ENCODE measurements at regions not wholly inside any gene's neighbourhood (a gene's known extent, or its start where the extent isn't known, plus 50 kb on each side); places are given as distances from the start of the nearest gene placed in this dataset.
A peak's percentile ranks its signal among the peaks of the same experiment; 100 is the strongest.

DNA sequence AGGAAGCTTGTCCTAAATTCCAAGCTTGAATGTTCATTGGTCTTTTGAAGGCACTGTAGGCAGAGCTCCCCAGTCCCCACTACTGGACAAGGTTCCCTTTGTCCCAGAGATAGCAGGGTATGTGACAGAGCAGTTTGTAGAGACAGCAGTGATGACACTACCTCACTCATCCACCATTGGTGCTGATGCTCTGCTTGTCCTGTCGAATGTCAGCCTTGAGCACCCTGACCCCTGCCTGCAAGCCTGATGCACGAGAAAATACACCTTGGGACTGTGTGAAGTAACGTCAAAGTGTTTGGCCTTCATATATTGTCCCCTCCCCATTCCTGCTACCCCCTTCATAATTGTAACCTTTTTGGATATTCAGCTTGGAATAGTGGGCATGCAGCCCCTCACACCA is 188.9 kb upstream of the EOLA2 start:
- no peak for DNase-seq (ENCODE audit: low read depth)
- Histone ChIP-seq H3K27me3 (ENCODE audit: control insufficient read depth, insufficient read depth, low read length) (no peaks in the 10 kb centered on the region), H3K4me3 (ENCODE audit: low read depth, low read length) (no peak overlapping the region), H3K36me3 (ENCODE audit: control insufficient read depth, insufficient read depth, low read length) (no peaks in the 10 kb centered on the region)
- TF ChIP-seq, protein P1, sequence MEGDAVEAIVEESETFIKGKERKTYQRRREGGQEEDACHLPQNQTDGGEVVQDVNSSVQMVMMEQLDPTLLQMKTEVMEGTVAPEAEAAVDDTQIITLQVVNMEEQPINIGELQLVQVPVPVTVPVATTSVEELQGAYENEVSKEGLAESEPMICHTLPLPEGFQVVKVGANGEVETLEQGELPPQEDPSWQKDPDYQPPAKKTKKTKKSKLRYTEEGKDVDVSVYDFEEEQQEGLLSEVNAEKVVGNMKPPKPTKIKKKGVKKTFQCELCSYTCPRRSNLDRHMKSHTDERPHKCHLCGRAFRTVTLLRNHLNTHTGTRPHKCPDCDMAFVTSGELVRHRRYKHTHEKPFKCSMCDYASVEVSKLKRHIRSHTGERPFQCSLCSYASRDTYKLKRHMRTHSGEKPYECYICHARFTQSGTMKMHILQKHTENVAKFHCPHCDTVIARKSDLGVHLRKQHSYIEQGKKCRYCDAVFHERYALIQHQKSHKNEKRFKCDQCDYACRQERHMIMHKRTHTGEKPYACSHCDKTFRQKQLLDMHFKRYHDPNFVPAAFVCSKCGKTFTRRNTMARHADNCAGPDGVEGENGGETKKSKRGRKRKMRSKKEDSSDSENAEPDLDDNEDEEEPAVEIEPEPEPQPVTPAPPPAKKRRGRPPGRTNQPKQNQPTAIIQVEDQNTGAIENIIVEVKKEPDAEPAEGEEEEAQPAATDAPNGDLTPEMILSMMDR (IDR thresholded peaks at IDR 0.05; ENCODE audit: insufficient read depth, low read length, poor library complexity, severe bottlenecking) = no peak

DNA sequence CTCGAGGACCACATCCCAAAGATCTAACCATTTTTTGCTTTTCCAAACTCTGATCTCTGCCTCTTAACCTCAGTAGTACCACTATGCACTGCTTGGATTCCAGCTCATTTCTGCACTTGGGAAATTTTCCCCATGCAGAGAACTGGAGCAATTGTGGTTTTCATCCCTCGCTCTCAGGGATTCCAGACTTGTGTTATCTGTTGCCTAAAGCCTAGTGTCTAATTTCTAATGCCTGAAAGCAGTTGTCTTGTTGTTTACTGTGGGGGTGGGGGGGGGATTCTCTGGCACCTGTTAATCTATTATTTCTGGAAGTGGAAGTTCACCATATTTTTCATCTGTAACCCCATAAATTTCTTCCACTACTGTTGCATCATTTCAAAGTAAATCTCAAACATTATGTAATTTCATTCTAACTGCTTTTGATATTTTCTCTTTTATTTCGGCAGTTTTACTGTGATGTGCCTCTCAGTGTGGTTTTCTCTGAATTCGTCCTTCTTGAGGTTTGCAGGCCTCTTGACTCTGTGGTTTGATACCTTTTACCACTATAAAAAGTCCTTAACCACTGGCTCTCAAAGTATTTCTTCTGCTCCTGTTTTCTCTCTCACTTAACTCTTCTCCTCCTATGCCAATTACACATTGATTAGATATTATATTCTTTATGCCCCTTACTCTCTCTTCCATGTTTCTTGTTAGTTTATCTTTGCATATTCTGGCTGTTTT is 205.6 kb upstream of the EOLA2 start:
- DNase-seq (ENCODE audit: low read depth) = no peak
- Histone ChIP-seq H3K4me3 (ENCODE audit: low read depth, low read length) (no peak overlapping the region), H3K27me3 (ENCODE audit: control insufficient read depth, insufficient read depth, low read length) (no peaks in the 10 kb centered on the region), H3K36me3 (ENCODE audit: control insufficient read depth, insufficient read depth, low read length) (no peaks in the 10 kb centered on the region)
- TF ChIP-seq, protein P1 (IDR thresholded peaks at IDR 0.05; ENCODE audit: insufficient read depth, low read length, poor library complexity, severe bottlenecking) = no peak

GRCh38 chrX:150146271-150146896 is 208.1 kb upstream of the EOLA2 start:
- Histone ChIP-seq H3K36me3 (ENCODE audit: control insufficient read depth, insufficient read depth, low read length) (no peaks in the 10 kb centered on the region), H3K27me3 (ENCODE audit: control insufficient read depth, insufficient read depth, low read length) (no peaks in the 10 kb centered on the region), H3K4me3 (ENCODE audit: low read depth, low read length) (no peak overlapping the region)
- no peak for DNase-seq (ENCODE audit: low read depth)
- TF ChIP-seq, protein P1 (IDR thresholded peaks at IDR 0.05; ENCODE audit: insufficient read depth, low read length, poor library complexity, severe bottlenecking) = peak; percentile 2

- Histone ChIP-seq H3K36me3 (ENCODE audit: control insufficient read depth, insufficient read depth, low read length) (no peaks in the 10 kb centered on the region), H3K4me3 (ENCODE audit: low read depth, low read length) (no peak overlapping the region), H3K27me3 (ENCODE audit: control insufficient read depth, insufficient read depth, low read length) (no peaks in the 10 kb centered on the region)
- TF ChIP-seq, protein P1 (IDR thresholded peaks at IDR 0.05; ENCODE audit: insufficient read depth, low read length, poor library complexity, severe bottlenecking) = no peak
- no peak for DNase-seq (ENCODE audit: low read depth)
Measured at GRCh38 chrX:150148749-150149672, 210.7 kb upstream of the EOLA2 start.

GRCh38 chrX:150150076-150150779 is 211.9 kb upstream of the EOLA2 start:
- H3K4me3 ChIP-seq (ENCODE audit: low read depth, low read length) = no peak overlapping the region
- H3K36me3 ChIP-seq (ENCODE audit: control insufficient read depth, insufficient read depth, low read length) = no peaks in the 10 kb centered on the region
- H3K27me3 ChIP-seq (ENCODE audit: control insufficient read depth, insufficient read depth, low read length) = no peaks in the 10 kb centered on the region
- no peak for DNase-seq (ENCODE audit: low read depth)
- TF ChIP-seq, protein P1 (IDR thresholded peaks at IDR 0.05; ENCODE audit: insufficient read depth, low read length, poor library complexity, severe bottlenecking) = no peak
